Thyroid gland (tissue), 4 donors: ENCODE measurements at regions not wholly inside any gene's neighbourhood (a gene's known extent, or its start where the extent isn't known, plus 50 kb on each side); places are given as distances from the start of the nearest gene placed in this dataset.

ENCODE experiments used
- CTCF ChIP-seq, 6 experiments: fragments of 200-600 bp in 3 of 6; fragments of 450-650 bp in 3 of 6; sonication (generic) in 3 of 6; IDR thresholded peaks; one replicate each; pipeline ENCODE4 v1.5.1; 2016 to 2019; ENCODE audit warnings: antibody characterized with exemption in 6 of 6, mild to moderate bottlenecking in 2 of 6, inconsistent platforms in 1 of 6, moderate library complexity in 1 of 6
- POLR2A ChIP-seq, 2 donors: fragments of 450-650 bp; IDR thresholded peaks; one replicate each; pipeline ENCODE4 v1.6.1; 2017; ENCODE audit warnings: antibody characterized with exemption in 2 of 2, mild to moderate bottlenecking in 2 of 2, moderate library complexity in 1 of 2

DNA sequence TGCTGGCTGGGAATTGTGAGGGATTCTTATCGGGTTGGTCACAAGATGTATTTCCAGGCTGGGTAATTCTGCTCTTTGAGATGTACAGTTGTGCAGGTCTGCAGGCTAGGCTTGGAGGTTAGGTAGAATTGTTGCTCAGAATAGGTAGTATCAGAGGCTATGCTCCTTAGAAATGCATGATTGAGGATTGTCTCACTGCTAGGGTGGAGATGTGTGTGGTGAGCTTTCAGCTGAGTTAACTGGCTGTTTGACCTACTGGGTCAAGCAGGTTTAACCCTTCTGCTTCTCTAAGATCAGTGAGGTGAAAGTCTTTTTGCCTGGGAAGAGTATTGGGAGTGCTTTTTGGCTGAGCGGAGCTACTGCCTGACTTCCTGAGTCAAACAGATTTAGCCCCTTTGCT, 701.1 kb downstream of the UTRN start:
- TF ChIP-seq CTCF (IDR thresholded peaks at IDR 0.05) (no peak), POLR2A (IDR thresholded peaks at IDR 0.05) (no peak)
